ENCODE measurements at regions not wholly inside any gene's neighbourhood (a gene's known extent, or its start where the extent isn't known, plus 50 kb on each side); places are given as distances from the start of the nearest gene placed in this dataset.
"Not testable (repeated sequence)": the region's sequence is repeated elsewhere in the genome, so short reads cannot be mapped to it uniquely, and the experiment has no call there.

DNA sequence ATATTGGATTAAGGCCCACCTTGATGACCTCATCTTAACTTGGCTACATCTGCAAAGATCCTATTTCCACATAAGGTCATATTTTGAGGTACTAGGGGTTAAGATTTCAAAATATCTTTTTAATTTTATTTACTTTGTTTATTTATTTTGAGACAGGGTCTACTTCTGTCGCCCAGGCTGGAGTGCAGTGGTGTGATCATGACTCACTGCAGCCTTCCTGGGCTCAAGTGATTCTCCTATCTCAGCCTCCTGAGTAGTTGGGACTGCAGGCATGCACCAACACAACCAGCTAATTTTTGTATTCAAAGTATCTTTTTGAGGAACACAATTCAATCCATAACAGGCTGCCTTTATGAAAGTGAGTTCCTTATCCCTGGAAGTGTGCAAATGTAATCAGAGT is 212.3 kb downstream of the PALM2AKAP2 start:
- no peak for DNase-seq (ENCODE audit: missing footprints)
- intact Hi-C loops (cut with DNase I), result no loop called here
- no peak for ATAC-seq

DNA sequence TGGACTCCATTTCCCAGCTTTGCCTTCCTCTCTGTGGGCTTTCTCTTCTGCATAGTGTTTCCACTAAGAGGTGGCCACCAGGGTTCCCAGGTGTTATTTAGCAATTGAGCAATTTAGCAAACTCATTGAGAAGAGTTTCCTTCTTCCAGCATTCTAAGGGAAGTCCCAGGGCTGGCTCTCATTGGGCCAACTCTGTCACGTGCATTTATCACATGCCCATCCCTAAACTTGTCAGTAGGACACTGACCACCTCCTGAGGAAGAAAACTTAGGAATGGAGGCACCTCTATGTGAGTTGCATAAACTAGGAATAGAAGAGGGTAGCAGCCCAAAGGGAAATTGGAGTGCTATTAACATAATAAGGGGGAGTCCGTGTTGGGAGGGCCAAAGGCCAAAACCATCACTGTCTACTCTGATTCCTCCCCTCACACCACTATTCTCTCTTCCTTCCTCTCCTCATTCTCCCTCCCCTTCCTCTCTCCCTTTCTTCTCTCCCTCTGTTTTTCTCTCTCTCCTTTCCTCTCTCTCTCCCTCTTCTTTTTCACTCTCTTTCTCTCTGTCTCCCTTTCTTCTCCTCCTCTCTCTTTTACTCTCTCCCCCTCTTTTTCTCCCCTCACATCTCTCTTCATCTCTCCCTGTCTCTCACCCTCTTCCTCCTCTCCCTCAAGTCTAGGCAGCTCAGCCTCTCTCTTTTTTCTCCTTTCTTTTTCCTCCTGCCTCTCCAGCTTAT is 213.4 kb downstream of the PALM2AKAP2 start:
- intact Hi-C loops (cut with DNase I), result no loop called here
- no peak for DNase-seq (ENCODE audit: missing footprints)
- ATAC-seq, result no peak

DNA sequence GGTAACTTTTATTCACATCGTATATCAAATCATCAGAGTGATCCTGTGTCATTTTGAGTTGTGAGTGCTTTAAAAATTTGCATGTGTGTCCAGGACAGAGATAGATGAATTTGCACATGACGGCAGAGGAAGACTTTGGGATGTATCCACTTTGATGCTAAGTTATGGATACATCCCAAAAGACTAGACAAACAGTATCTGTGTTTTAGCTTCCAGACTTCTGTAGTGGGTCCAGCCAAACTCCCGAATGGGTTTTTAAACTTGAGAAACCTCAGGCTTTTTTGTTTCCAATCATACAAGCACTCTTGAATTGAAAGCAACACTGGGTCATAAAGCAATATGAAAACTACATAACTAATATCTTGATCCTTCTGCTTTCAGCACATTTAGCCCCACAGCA is 213.8 kb downstream of the C9orf152 start:
- DNase-seq (ENCODE audit: missing footprints) (no peak), ATAC-seq (no peak)
- intact Hi-C loops (cut with DNase I), result no loop called here

DNA sequence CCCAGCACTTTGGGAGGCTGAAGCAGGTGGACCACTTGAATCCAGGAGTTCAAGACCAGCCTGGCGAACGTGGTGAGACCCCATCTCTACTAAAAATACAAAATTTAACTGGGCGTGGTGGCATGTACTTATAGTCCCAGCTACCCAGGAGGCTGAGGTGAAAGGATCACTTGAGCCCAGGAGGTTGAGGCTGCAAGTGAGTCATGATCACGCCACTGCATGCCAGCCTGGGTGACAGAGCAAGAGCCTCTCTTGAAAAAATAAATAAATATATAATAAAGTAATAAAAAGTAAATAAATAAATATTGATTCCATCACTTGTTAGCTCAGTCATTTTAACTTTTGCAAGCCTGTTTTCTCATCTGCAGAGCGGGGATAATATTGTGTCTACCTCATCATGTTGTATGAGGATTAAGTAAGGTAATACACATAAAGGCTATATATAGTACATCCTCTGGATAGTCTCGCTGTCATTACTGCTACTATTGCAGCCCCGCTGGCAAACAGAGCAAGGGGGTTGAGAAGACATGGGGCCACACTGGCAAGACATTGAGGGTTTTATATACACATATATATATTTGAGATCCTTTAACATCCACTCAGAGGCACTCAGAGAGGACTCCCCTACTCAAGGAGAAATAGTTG is 210.9 kb downstream of the C9orf152 start:
- DNase-seq (ENCODE audit: missing footprints), result no peak
- no peak for ATAC-seq
- intact Hi-C loops (cut with DNase I), result loop anchor here (2.0 kb wide), 1 partner anchor 88 kb away; no protein-coding TSS in a partner anchor

DNA sequence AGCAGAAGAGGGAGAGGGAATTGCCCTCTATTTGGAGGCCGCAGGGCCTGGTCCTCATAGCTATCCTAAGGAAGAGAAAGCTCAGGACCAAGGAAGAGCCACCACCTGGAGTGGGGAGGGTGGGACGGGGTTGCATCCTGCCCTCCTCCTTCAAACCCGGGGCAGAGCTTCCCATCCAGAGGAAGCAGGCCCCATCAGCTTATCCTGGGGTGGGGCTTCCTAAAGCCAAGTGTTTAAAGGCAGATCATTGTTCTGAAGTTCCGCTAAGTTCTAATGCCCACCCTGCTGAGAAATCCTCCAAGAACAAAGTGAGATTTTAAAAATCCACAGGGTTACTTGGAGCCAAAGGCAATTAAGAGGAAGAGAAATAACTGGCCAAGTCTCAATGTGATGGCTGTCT is 210.3 kb downstream of the C9orf152 start:
- ATAC-seq, result peak; percentile 39
- no peak for DNase-seq (ENCODE audit: missing footprints)
- intact Hi-C loops (cut with DNase I), result loop anchor here (2.0 kb wide), 1 partner anchor 89 kb away; no protein-coding TSS in a partner anchor

DNA sequence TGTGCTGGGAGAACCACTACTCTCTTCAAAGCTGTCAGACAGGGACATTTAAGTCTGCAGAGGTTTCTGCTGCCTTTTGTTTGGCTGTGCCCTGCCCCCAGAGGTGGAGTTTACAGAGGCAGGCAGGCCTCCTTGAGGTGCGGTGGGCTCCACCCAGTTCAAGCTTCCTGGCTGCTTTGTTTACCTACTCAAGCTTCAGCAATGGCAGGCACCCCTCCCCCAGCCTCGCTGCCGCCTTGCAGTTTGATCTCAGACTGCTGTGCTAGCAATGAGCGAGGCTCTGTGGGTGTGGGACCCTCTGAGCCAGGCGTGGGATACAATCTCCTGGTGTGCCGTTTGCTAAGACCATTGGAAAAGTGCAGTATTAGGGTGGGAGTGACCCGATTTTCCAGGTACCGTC is 202.4 kb downstream of the C9orf152 start:
- DNase-seq (ENCODE audit: missing footprints); ATAC-seq: not testable (repeated sequence)
- intact Hi-C loops (cut with DNase I), result loop anchor here (5.0 kb wide), 1 partner anchor 43 kb away; no protein-coding TSS in a partner anchor

DNA sequence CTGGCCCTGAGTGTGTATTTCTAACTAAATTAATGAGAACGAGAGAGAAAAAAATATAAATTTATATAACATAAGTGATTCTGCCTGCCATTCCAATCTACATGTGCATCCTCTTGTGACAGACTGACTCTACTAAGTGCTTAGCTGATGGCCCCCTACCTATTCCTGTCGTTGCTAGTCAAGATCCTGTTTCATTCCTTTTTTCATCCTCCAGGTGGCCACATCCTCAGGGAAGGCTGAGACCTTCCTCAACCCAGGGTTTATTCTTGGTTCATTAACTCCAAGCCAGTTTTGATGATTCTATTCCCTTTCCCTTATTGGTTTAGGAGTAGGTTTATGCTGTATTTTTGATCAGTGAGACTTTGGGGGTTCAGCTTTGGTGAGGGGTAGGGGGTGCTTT is 201.3 kb downstream of the C9orf152 start:
- ATAC-seq, result no peak
- no peak for DNase-seq (ENCODE audit: missing footprints)
- intact Hi-C loops (cut with DNase I), result loop anchor here (5.0 kb wide), 1 partner anchor 44 kb away; no protein-coding TSS in a partner anchor

DNA sequence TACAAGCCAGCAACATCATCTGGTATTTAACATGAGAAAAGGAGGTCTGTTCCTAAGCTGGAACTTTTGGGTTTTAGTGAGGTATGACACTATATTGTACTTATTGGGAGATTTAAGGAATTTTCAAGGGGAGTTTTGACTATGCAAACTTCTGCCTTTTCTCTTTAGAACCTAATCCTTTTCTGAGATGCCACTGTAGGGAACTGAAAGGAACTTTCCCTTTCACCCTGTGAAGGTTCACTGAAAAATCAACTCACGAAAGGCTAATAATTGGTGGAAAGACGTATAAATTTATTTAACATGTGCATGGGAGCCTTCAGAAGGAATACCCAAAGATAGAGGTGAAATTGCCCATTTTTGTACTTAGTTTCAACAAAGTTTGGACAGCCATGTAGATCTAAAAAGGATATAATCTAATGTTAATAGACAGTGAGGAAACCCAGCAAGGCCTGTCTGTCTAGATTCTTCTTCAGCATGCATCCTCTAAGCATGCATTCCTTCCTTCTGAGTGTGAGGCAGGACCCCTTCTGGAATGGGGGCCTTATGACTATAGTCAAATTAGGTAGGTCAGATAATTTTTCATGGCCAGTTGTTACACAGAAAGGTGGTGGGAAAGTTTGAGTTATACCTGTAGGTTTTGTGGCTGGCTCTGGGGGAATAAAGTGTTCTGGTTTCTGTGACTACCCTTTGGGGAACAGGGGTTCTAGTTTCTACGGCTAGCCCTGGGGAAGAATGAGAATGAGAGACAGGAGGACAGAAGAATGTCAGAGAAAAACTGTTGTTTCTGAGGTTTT is 200.3 kb downstream of the C9orf152 start:
- DNase-seq (ENCODE audit: missing footprints) (no peak), ATAC-seq (no peak)
- intact Hi-C loops (cut with DNase I), result loop anchor here (5.0 kb wide), 1 partner anchor 45 kb away; no protein-coding TSS in a partner anchor

DNA sequence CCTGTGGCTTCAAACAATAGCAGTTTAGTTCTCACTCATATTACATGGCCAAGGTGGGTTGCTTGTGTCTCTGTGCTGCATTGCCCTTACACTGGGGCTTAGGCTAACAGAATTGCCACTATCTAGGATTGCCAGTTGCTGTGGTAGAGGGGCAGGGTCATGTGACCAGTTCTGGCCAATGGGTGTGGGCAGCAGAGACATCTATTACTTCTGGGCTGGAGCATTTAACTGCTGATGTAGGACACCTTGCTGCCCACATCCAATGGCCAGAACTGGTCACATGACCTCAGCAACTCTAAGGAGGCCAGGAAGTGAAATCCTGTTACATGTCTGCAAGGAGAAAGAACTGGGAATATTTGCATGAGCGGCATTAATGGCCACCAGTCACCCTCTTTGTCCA is 199.3 kb downstream of the C9orf152 start:
- DNase-seq (ENCODE audit: missing footprints), result no peak
- no peak for ATAC-seq
- intact Hi-C loops (cut with DNase I), result loop anchor here (5.0 kb wide), 1 partner anchor 46 kb away; no protein-coding TSS in a partner anchor

DNA sequence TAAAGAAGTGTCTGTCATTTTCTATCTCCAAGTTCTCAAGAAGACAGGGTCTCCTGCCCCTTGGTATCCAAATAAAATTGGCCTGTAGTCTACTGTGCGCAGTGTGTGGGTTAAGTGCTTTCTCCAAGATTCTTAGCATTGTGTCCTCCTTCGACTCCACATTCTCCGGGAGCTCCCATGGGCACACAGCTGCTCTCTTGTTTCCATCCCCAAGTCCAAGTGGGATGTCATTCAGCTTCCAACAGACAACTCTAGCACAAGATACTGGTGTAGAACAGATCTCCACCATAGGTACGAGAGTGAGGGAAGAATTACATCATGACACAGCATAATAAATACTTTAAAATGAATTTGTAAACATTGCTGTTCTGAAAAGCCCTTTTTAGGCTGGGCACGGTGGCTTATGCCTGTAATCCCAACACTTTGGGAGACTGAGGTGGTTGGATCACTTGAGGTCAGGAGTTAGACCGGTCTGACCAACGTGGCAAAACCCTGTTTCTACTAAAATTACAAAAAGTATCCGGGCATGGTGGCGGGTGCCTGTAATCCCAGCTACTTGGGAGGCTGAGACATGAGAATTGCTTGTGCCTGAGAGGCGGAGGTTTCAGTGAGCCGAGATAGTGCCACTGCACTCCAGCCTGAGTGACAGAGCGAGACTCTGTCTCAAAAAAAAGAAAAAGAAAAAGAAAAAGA is 196.2 kb downstream of the C9orf152 start:
- ATAC-seq, result no peak
- no peak for DNase-seq (ENCODE audit: missing footprints)
- intact Hi-C loops (cut with DNase I), result no loop called here

DNA sequence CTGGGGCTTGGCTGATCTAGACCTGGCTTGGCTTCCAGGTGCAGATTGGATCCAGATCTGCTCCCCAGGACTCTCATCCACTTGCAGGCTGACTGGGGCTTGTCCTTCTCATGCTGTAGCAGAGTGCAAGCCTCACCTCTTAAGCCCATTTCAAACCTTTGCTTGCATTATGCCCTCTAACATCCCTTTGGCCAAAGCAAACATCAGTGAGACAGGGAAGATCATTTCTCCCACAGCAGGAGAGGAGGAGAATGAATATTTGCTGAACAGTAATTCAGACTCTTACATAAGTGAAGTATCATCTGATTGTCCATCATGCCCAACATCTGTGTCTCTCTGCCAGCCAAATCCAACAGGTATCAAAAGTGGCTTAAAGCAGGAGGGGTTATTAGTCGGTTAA is 194.9 kb downstream of the C9orf152 start:
- DNase-seq (ENCODE audit: missing footprints) (no peak), ATAC-seq (no peak)
- intact Hi-C loops (cut with DNase I), result no loop called here

DNA sequence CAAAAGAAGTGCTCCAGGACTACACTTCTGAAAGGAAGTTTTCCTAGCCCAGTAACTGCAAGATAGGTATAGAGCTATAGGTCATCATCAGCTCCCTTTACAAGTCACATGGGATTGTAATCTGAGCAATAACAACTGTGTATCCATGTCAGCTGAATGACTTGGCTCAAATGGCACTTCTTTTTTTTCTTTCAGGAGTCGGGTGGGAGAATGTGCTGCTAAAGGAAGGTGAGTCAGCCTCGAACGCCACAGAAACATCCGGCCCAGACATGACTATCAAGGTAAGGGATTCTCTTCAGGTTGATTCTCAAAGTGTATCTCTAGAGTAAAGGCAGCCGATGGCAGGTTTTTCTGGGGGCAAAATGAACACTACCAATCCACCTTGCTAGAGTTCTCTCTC is 192.2 kb downstream of the C9orf152 start:
- DNase-seq (ENCODE audit: missing footprints), result no peak
- intact Hi-C loops (cut with DNase I), result no loop called here
- no peak for ATAC-seq

DNA sequence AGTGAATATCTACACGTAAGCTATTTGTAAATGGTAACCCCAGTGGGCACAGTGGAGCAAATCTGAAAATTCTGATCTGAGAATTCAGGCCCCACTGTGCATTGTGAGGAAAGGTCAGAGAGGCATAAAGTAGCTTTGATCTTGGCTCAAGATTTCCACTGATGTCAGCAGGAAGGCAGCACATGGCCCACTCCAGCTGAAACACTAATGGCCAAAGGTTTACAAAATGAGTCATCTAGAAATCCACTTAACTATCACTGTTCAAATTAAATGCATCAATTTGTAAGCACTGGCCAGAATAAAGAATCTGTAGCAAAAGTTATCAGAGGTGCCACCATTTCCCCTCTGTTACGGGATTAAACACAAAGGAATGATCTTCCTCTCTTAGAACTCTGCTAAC is 191.6 kb downstream of the C9orf152 start:
- DNase-seq (ENCODE audit: missing footprints) (no peak), ATAC-seq (no peak)
- intact Hi-C loops (cut with DNase I), result no loop called here

DNA sequence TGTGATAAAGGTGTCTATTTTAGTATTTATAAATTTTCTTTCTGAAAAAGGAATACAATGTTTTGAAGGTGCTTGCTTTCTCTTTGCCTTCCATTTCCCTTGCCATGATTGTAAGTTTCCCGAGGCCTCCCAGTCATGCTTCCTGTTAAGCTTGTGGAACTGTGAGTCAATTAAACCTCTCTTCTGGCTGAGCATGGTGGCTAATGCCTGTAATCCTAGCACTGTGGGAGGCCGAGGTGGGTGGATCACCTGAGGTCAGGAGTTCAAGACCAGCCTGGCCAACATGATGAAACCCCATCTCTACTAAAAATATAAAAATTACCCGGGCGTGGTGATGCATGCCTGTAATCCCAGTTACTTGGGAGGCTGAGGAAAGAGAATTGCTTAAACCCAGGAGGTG is 187.7 kb downstream of the C9orf152 start:
- ATAC-seq; DNase-seq (ENCODE audit: missing footprints); intact Hi-C loops (cut with DNase I): not testable (repeated sequence)

DNA sequence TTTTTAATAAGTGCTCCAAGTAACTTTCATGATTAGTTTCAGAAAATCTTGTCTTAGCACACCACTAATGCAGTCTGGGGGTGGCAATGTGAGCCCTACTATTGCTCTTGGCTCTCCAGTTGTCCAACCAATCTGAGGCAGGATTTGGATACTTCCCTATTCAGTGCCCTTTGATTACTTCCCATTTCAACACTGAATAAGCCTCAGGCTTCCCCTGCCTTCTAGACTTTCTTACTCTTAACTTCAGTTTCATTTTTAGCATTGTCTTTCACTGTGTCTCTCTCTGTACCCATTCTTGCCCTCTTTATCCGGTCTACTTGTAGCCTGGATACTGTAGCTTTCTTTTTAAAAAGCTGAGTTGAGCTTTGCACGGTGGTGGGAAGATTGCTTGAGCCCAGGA is 186.1 kb downstream of the C9orf152 start:
- DNase-seq (ENCODE audit: missing footprints), result no peak
- intact Hi-C loops (cut with DNase I), result no loop called here
- ATAC-seq, result peak; percentile 44

DNA sequence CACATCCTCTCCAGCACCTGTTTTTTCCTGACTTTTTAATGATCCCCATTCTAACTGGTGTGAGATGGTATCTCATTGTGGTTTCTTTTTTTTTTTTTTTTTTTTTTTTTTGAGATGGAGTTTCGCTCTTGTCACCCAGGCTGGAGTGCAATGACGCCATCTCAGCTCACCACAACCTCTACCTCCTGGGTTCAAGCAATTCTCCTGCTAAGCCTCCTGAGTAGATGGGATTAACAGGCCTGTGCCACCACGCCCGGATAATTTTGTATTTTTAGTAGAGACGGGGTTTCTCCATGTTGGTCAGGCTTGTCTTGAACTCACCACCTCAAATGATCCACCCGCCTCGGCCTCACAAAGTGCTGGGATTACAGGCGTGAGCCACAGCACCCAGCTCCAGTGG is 184.7 kb downstream of the C9orf152 start:
- ATAC-seq; intact Hi-C loops (cut with DNase I); DNase-seq (ENCODE audit: missing footprints): not testable (repeated sequence)

DNA sequence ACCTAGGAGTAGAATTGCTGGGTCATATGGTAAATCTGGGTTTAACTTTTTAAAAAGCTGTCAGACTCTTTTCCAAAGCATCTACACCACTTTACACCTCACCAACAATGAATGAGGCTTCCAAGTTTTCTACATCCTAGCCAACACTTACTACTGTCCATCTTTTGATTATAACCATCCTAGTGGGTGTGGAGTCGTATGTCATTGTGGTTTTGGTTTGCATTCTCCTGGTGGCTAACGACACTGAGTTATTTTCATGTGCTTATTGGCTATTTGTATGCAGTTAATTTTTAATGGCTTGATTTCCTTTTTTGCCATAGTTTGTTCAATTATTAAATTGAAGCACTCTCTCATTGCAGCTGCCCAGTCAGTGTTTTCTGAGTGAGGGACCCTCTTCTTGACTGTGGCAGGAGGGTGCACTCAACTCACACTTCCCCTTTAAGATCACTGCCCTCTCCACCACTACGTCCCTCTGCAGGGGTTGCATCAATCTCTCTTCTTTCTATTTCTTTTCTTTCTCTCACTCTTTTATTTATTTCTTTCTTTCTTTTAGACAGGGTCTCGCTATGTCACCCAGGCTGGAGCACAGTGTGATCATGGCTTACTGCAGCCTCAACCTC is 182.3 kb downstream of the C9orf152 start:
- DNase-seq (ENCODE audit: missing footprints), result no peak
- intact Hi-C loops (cut with DNase I), result no loop called here
- no peak for ATAC-seq

DNA sequence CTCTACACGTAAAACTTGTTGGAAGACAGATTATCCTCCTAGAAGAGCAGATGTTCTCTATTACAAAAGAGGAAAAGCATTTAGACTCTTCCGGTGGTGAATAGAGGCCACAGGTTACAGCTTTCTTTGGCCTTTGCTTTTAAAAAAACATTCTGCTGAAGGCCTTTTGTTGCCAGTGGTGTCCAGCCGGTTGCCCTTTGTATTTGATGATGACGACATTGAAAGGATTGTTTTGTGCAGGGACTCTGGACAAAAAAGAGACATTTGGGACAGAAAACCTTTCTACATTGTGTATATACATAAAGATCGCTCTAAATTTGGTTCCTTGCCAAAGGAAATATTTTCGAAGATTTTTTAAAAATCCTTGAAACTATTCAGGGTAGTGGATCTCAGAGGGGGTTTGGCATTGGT is 180.3 kb downstream of the C9orf152 start:
- DNase-seq (ENCODE audit: missing footprints) (no peak), ATAC-seq (peak; percentile 38)
- intact Hi-C loops (cut with DNase I), result no loop called here

Measured in Right ventricle myocardium inferior (tissue), 1 donor.